ENCODE measurements at regions not wholly inside any gene's neighbourhood (a gene's known extent, or its start where the extent isn't known, plus 50 kb on each side); places are given as distances from the start of the nearest gene placed in this dataset.
"Not testable (repeated sequence)": the region's sequence is repeated elsewhere in the genome, so short reads cannot be mapped to it uniquely, and the experiment has no call there.

- Mint-ChIP-seq H3K27me3 (ENCODE audit: unreplicated experiment) (peaks cover 18% of the 10 kb centered on the region), H3K4me3 (ENCODE audit: unreplicated experiment) (no peak overlapping the region), H3K27ac (ENCODE audit: unreplicated experiment) (no peak overlapping the region), H3K9me3 (ENCODE audit: unreplicated experiment) (no peaks in the 10 kb centered on the region), H3K4me1 (ENCODE audit: unreplicated experiment) (no peaks in the 10 kb centered on the region), H3K36me3 (ENCODE audit: unreplicated experiment) (no peaks in the 10 kb centered on the region)
- no peak for DNase-seq (ENCODE audit: extremely low spot score, unreplicated experiment)
- no peak for TF ChIP-seq CTCF (IDR thresholded peaks at IDR 0.05)
These were observed 505.1 kb upstream of the SYT1 start for GRCh38 chr12:78359520-78359919.

- Mint-ChIP-seq H3K4me3 (ENCODE audit: unreplicated experiment) (no peak overlapping the region), H3K27me3 (ENCODE audit: unreplicated experiment) (peaks cover 15% of the 10 kb centered on the region), H3K27ac (ENCODE audit: unreplicated experiment) (no peak overlapping the region), H3K9me3 (ENCODE audit: unreplicated experiment) (peaks cover 4% of the 10 kb centered on the region), H3K4me1 (ENCODE audit: unreplicated experiment) (no peaks in the 10 kb centered on the region), H3K36me3 (ENCODE audit: unreplicated experiment) (no peaks in the 10 kb centered on the region)
- DNase-seq (ENCODE audit: extremely low spot score, unreplicated experiment): no peak
- no peak for TF ChIP-seq CTCF (IDR thresholded peaks at IDR 0.05)
These were observed 502.9 kb upstream of the SYT1 start for GRCh38 chr12:78361683-78362082.

- H3K36me3 Mint-ChIP-seq (ENCODE audit: unreplicated experiment): no peaks in the 10 kb centered on the region
- no peaks in the 10 kb centered on the region for H3K4me1 Mint-ChIP-seq (ENCODE audit: unreplicated experiment)
- no peaks in the 10 kb centered on the region for H3K9me3 Mint-ChIP-seq (ENCODE audit: unreplicated experiment)
- no peak overlapping the region for H3K27ac Mint-ChIP-seq (ENCODE audit: unreplicated experiment)
- H3K4me3 Mint-ChIP-seq (ENCODE audit: unreplicated experiment): no peak overlapping the region
- TF ChIP-seq CTCF (IDR thresholded peaks at IDR 0.05): no peak
- peaks cover 15% of the 10 kb centered on the region for H3K27me3 Mint-ChIP-seq (ENCODE audit: unreplicated experiment)
- no peak for DNase-seq (ENCODE audit: extremely low spot score, unreplicated experiment)
These were observed 493.3 kb upstream of the SYT1 start for GRCh38 chr12:78371284-78371683.

- H3K36me3 Mint-ChIP-seq (ENCODE audit: unreplicated experiment): no peaks in the 10 kb centered on the region
- no peak overlapping the region for H3K4me3 Mint-ChIP-seq (ENCODE audit: unreplicated experiment)
- peaks cover 10% of the 10 kb centered on the region for H3K9me3 Mint-ChIP-seq (ENCODE audit: unreplicated experiment)
- H3K4me1 Mint-ChIP-seq (ENCODE audit: unreplicated experiment): no peaks in the 10 kb centered on the region
- no peak for DNase-seq (ENCODE audit: extremely low spot score, unreplicated experiment)
- no peak overlapping the region for H3K27ac Mint-ChIP-seq (ENCODE audit: unreplicated experiment)
- peaks cover 7% of the 10 kb centered on the region for H3K27me3 Mint-ChIP-seq (ENCODE audit: unreplicated experiment)
- TF ChIP-seq CTCF (IDR thresholded peaks at IDR 0.05): no peak
These were observed 489.1 kb upstream of the SYT1 start for GRCh38 chr12:78375461-78375860.

GRCh38 chr12:78376257-78376656, 488.3 kb upstream of the SYT1 start:
- H3K27ac Mint-ChIP-seq (ENCODE audit: unreplicated experiment): no peak overlapping the region
- DNase-seq (ENCODE audit: extremely low spot score, unreplicated experiment): no peak
- H3K4me1 Mint-ChIP-seq (ENCODE audit: unreplicated experiment): no peaks in the 10 kb centered on the region
- H3K27me3 Mint-ChIP-seq (ENCODE audit: unreplicated experiment): peaks cover 7% of the 10 kb centered on the region
- H3K4me3 Mint-ChIP-seq (ENCODE audit: unreplicated experiment): no peak overlapping the region
- no peak for TF ChIP-seq CTCF (IDR thresholded peaks at IDR 0.05)
- H3K36me3 Mint-ChIP-seq (ENCODE audit: unreplicated experiment): no peaks in the 10 kb centered on the region
- H3K9me3 Mint-ChIP-seq (ENCODE audit: unreplicated experiment): peaks cover 10% of the 10 kb centered on the region

- H3K27me3 Mint-ChIP-seq (ENCODE audit: unreplicated experiment); H3K36me3 Mint-ChIP-seq (ENCODE audit: unreplicated experiment); H3K4me1 Mint-ChIP-seq (ENCODE audit: unreplicated experiment); DNase-seq (ENCODE audit: extremely low spot score, unreplicated experiment); H3K4me3 Mint-ChIP-seq (ENCODE audit: unreplicated experiment); H3K27ac Mint-ChIP-seq (ENCODE audit: unreplicated experiment): not testable (repeated sequence)
- peaks cover 10% of the 10 kb centered on the region for H3K9me3 Mint-ChIP-seq (ENCODE audit: unreplicated experiment)
These were observed 485.5 kb upstream of the SYT1 start for GRCh38 chr12:78379065-78379464.

All from osteocyte (in vitro differentiated cells).